ENCODE measurements at regions not wholly inside any gene's neighbourhood (a gene's known extent, or its start where the extent isn't known, plus 50 kb on each side); places are given as distances from the start of the nearest gene placed in this dataset.
"Not testable (repeated sequence)": the region's sequence is repeated elsewhere in the genome, so short reads cannot be mapped to it uniquely, and the experiment has no call there.

GRCh38 chr7:114343949-114344708, 70.5 kb upstream of the FOXP2 start:
- no peaks in the 10 kb centered on the region for H3K27me3 ChIP-seq
- H3K36me3 ChIP-seq = no peaks in the 10 kb centered on the region
- no peak for TF ChIP-seq POLR2A (IDR thresholded peaks at IDR 0.05)
- TF ChIP-seq, protein P1, sequence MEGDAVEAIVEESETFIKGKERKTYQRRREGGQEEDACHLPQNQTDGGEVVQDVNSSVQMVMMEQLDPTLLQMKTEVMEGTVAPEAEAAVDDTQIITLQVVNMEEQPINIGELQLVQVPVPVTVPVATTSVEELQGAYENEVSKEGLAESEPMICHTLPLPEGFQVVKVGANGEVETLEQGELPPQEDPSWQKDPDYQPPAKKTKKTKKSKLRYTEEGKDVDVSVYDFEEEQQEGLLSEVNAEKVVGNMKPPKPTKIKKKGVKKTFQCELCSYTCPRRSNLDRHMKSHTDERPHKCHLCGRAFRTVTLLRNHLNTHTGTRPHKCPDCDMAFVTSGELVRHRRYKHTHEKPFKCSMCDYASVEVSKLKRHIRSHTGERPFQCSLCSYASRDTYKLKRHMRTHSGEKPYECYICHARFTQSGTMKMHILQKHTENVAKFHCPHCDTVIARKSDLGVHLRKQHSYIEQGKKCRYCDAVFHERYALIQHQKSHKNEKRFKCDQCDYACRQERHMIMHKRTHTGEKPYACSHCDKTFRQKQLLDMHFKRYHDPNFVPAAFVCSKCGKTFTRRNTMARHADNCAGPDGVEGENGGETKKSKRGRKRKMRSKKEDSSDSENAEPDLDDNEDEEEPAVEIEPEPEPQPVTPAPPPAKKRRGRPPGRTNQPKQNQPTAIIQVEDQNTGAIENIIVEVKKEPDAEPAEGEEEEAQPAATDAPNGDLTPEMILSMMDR (IDR thresholded peaks at IDR 0.05) = no peak
- no peak for DNase-seq
- H3K27ac ChIP-seq = no peak overlapping the region
- H3K4me1 ChIP-seq = no peaks in the 10 kb centered on the region
- H3K4me3 ChIP-seq = no peak overlapping the region
- no peaks in the 10 kb centered on the region for H3K9me3 ChIP-seq

- Histone ChIP-seq H3K9me3 (no peaks in the 10 kb centered on the region), H3K27ac (no peak overlapping the region), H3K27me3 (no peaks in the 10 kb centered on the region), H3K36me3 (no peaks in the 10 kb centered on the region), H3K4me3 (no peak overlapping the region), H3K4me1 (no peaks in the 10 kb centered on the region)
- no peak for DNase-seq
- TF ChIP-seq POLR2A (IDR thresholded peaks at IDR 0.05) = no peak
- TF ChIP-seq, protein P1 (IDR thresholded peaks at IDR 0.05) = no peak
Observed at GRCh38 chr7:114342431-114343179, 72.0 kb upstream of the FOXP2 start.

DNA sequence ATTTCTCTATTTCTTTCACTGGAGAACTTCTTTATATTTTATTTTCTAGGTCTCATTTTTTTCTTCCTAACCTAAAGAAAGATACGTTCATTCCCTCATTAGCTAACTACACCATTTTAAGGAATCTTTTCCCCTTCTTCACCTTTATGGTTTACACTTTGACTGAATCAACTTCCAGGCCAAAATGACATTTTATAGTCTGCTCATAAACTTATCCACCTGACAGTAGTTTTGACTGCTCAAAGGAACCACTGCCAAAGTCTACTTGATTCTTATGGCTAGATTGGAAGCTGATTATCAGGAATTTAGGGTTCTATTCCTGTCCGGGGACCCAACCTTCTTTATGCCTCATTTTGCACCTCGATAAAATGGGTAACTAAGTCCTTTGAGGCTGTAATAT, 73.0 kb upstream of the FOXP2 start:
- no peak overlapping the region for H3K27ac ChIP-seq
- H3K36me3 ChIP-seq = no peaks in the 10 kb centered on the region
- no peaks in the 10 kb centered on the region for H3K4me1 ChIP-seq
- TF ChIP-seq, protein P1 (IDR thresholded peaks at IDR 0.05) = no peak
- TF ChIP-seq POLR2A (IDR thresholded peaks at IDR 0.05) = no peak
- no peak for DNase-seq
- no peak overlapping the region for H3K4me3 ChIP-seq
- H3K9me3 ChIP-seq = no peaks in the 10 kb centered on the region
- H3K27me3 ChIP-seq = no peaks in the 10 kb centered on the region

DNA sequence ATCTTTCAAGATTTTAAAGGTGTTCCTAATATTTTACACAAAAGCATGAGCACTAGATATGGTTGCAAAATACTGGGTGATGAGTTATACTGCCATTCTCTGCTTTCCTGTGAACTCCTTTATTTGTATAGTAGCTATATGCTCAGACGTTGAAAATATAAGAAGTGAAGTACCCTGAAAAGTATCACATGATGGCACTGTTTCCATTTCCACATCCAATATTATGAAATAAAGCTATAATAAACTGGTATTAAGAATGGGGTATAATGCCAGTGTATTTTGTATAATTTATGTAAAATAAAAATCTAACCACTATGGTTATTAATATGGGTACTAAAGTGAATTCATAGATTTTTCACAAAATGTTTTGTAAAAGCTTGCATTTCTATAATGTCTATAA, 79.6 kb upstream of the FOXP2 start:
- TF ChIP-seq, protein P1 (IDR thresholded peaks at IDR 0.05) = no peak
- no peak for TF ChIP-seq POLR2A (IDR thresholded peaks at IDR 0.05)
- Histone ChIP-seq H3K9me3 (no peaks in the 10 kb centered on the region), H3K36me3 (no peaks in the 10 kb centered on the region), H3K27ac (no peak overlapping the region), H3K4me3 (no peak overlapping the region), H3K27me3 (no peaks in the 10 kb centered on the region), H3K4me1 (no peaks in the 10 kb centered on the region)
- DNase-seq = no peak

DNA sequence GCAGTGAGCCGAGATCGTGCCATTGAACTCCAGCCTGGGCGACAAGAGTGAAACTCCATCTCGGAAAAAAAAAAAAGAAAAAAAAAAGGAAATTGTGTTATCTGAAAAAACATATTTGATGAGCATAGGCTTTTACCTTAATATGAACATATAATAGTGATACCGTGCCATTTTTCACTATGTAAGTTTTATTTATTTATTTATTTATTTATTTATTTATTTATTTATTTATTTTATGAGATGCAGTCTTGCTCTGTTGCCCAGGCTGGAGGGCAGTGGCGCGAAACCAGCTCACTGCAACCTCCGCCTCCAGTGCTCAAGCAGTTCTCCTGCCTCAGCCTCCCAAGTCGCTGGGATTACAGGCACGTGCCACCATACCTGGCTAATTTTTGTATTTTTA, 85.2 kb upstream of the FOXP2 start:
- H3K4me3 ChIP-seq, H3K27ac ChIP-seq, H3K27me3 ChIP-seq, DNase-seq, H3K4me1 ChIP-seq, H3K9me3 ChIP-seq, H3K36me3 ChIP-seq: not testable (repeated sequence)

DNA sequence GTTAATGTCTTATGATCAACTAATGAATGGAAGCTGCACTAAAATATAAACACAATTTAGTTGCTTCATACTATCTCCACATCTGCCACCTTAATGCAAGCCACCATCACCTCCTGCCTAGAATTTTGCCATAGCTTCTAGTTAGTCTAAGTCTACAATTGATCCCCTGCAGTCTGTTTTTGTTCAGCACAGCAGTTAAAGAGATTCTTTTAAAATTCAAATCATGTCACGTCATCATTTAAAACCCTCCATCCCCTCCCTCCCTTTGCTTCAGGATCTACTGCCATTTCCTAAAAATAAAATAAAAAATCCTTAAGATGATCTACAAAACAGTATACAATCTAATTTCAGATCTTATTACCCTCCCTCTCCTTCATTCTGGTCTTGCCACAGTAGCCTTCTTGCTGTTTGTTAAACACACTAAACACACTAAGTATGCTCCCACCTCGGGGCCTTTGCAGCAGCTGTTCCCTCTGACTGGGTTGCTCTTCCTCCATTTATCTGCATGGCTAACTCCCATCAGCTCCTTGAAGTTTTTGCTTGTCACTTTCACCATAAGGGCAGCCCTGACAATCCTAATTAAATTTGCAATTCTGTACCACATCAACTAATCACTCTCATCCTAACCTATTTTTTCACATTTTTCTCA, 97.0 kb upstream of the FOXP2 start:
- Histone ChIP-seq H3K36me3 (no peaks in the 10 kb centered on the region), H3K27me3 (no peaks in the 10 kb centered on the region), H3K4me1 (no peaks in the 10 kb centered on the region), H3K4me3 (no peak overlapping the region), H3K27ac (no peak overlapping the region), H3K9me3 (no peaks in the 10 kb centered on the region)
- DNase-seq = no peak
- TF ChIP-seq, protein P1 (IDR thresholded peaks at IDR 0.05) = no peak
- no peak for TF ChIP-seq POLR2A (IDR thresholded peaks at IDR 0.05)
